Aorta (tissue), 5 donors: ENCODE measurements at regions not wholly inside any gene's neighbourhood (a gene's known extent, or its start where the extent isn't known, plus 50 kb on each side); places are given as distances from the start of the nearest gene placed in this dataset.
"Not testable (repeated sequence)": the region's sequence is repeated elsewhere in the genome, so short reads cannot be mapped to it uniquely, and the experiment has no call there.

Source experiments
- ATAC-seq: fragments of 200-7000 bp; cut with Tn5 transposase; one replicate; pipeline ENCODE4 v1.9.1; 2022; ENCODE audit warnings: moderate library complexity; ENCODE audit not compliant: low FRiP score
- DNase-seq, 2 donors: peaks; one replicate each; pipeline ENCODE4 v3.0.0-alpha.2; 2020
- H3K27ac ChIP-seq, 2 donors: one replicate each; pipeline ENCODE4 v1.5.1; 2013; ENCODE audit warnings: low read length in 2 of 2, mild to moderate bottlenecking in 2 of 2, moderate library complexity in 2 of 2, control low read depth in 1 of 2, inconsistent platforms in 1 of 2, low read depth in 1 of 2
- H3K27me3 ChIP-seq, 2 donors: one replicate each; pipeline ENCODE4 v1.6.1; 2013; ENCODE audit warnings: control low read depth in 1 of 2, low read length in 1 of 2, mild to moderate bottlenecking in 1 of 2, moderate library complexity in 1 of 2; ENCODE audit not compliant: insufficient read depth in 2 of 2, control insufficient read depth in 1 of 2
- H3K36me3 ChIP-seq, 2 donors: one replicate each; pipeline ENCODE4 v1.6.1; 2013; ENCODE audit warnings: control low read depth in 1 of 2, low read length in 1 of 2, mild to moderate bottlenecking in 1 of 2; ENCODE audit not compliant: insufficient read depth in 2 of 2, control insufficient read depth in 1 of 2
- H3K4me1 ChIP-seq, 2 donors: one replicate each; pipeline ENCODE4 v1.6.1; 2013; ENCODE audit warnings: low read length in 2 of 2, control low read depth in 1 of 2, mild to moderate bottlenecking in 1 of 2, moderate library complexity in 1 of 2; ENCODE audit not compliant: insufficient read depth in 2 of 2, control insufficient read depth in 1 of 2
- H3K4me3 ChIP-seq, 2 donors: one replicate each; pipeline ENCODE4 v1.5.1; 2013; ENCODE audit warnings: low read length in 2 of 2, control low read depth in 1 of 2, mild to moderate bottlenecking in 1 of 2
- H3K9me3 ChIP-seq: one replicate; pipeline ENCODE4 v1.6.1; 2013; ENCODE audit warnings: mild to moderate bottlenecking, low read length; ENCODE audit not compliant: control insufficient read depth
- WGBS, 2 donors: extraction: QIAGEN DNeasy Blood & Tissue Kit; methylation state at CpG; one replicate each; pipeline ENCODE4 v1.1.7; 2013; 5-methylcytosine and 5-hydroxymethylcytosine counted together
- intact Hi-C, 2 donors: fragments of 100-400 bp; cut with DNase I; formaldehyde crosslinking; loops; one replicate each; pipeline versions ENCODE4 v1.14.2 to v1.15.0; 2022
- donor health status: healthy with polysubstance abuse.
- donor health status: Bipolar disorder and iron deficiency.
- donor health status: DM: no; HTN: no; CAD: no.
- donor health status: DM: no; HTN: no; CAD: no.
- donor health status: DM: yes; HTN: yes; CAD: no.

DNA sequence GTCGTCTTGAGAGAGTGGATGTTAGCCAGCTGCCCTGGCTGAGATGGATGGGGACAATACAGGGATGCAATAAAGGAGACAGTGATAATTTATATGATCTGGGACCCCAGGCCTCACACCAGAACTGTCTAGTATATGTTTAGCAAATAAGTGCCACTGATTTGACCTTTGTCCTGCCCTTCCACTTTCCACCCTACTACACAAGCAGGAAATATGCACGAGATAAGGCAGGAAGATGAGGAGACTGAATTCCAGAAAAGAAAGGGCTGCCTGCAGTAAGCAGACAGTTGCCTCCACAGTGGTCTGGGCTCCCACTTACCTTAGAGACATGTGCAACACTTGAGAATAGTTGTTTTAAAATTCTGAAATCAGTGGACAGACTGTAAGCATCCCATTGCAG is 80.2 kb upstream of the ZNF91 start:
- DNase-seq (no peak), ATAC-seq (no peak)
- H3K27ac ChIP-seq, result no peak overlapping the region
- no peaks in the 10 kb centered on the region for H3K36me3 ChIP-seq
- no peaks in the 10 kb centered on the region for H3K4me1 ChIP-seq
- H3K4me3 ChIP-seq, result no peak overlapping the region
- WGBS, 2 donors, result 28 to 67% methylated on average over 2 of the region's 2 CpGs
- intact Hi-C loops, result no loop called here
- peaks cover 2% of the 10 kb centered on the region for H3K9me3 ChIP-seq
- H3K27me3 ChIP-seq, result peaks cover 0 to 2% of the 10 kb centered on the region in 2 donors

DNA sequence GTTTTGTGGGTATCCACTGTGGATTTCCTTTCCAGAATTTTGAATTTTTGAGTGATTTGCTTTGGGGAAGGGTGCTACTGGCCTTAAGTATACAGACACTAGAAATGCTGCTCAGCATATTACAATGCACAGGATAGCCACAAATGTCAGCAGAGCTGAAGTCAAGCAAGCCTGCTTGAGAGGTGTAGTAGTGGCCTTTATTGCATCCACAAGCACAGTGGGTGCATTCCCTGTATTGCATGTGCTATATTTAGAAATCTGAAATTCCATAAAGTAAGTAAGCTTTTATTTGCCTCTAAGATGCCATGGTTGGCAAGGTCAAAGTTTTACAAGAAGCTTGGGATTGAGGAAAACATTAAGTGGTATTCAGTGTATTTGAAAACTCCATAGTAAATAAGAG is 79.5 kb upstream of the ZNF91 start:
- Histone ChIP-seq H3K27ac (no peak overlapping the region), H3K36me3 (no peaks in the 10 kb centered on the region), H3K4me1 (no peaks in the 10 kb centered on the region), H3K4me3 (no peak overlapping the region), H3K27me3 (peaks cover 0 to 2% of the 10 kb centered on the region in 2 donors), H3K9me3 (peaks cover 2% of the 10 kb centered on the region)
- DNase-seq (no peak), ATAC-seq (no peak)
- intact Hi-C loops, result no loop called here

DNA sequence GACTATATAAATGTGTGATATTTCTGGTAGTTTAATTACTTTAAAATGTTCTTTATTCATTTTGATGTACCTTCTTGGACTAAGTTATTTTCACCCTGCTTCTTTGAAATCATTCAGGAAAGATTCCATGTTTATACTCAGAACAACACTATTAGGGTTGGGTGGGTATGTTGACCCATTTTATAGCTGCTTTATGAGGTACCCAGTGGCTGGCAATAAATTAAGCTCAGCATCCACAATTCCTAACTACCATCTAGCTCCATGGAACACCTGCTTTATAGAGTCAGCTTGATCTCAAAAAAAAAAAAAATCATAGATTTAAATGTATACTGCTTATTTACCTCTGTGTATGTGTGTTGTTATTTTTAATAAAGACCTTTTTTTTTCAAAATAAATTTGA is 78.9 kb upstream of the ZNF91 start:
- intact Hi-C loops, result no loop called here
- ATAC-seq (no peak), DNase-seq (no peak)
- H3K9me3 ChIP-seq, result peaks cover 2% of the 10 kb centered on the region
- H3K4me1 ChIP-seq, result no peaks in the 10 kb centered on the region
- H3K27ac ChIP-seq, result no peak overlapping the region
- no peak overlapping the region for H3K4me3 ChIP-seq
- H3K27me3 ChIP-seq, result peaks cover 0 to 2% of the 10 kb centered on the region in 2 donors
- no peaks in the 10 kb centered on the region for H3K36me3 ChIP-seq

DNA sequence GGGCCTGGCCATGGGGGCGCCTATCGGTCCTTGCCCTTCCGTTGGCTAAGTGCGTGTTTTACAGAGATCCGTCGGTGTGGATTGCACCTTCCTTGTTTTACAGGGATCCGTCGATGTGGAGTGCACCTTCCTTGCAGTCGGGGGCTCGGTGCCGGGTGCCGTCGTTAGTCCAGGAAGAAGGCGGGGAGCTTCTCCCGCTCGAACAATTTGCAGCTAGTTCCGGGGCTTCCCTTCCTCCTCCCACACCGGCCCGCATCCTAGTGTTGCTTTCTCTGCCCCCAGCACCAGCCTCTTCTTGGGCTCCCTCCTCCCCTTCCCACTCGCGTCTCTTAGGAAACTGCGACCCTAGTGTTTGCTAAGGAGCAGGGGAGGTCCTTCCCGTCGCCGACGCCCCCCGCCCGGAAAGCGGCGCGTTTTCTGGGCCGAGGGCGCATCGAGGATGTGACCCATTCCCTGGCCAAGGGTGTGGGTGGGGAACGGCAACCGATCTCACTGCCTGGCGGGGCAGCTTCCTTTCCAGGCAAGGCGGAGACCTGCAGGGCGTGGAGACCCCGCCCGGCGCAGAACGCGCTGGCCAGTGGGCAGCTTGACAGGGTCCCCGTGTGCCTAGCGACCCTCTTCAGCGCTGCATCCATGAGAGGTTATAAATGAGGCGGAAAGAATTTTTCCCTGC is 75.7 kb upstream of the ZNF91 start:
- no peak overlapping the region for H3K27ac ChIP-seq
- H3K36me3 ChIP-seq, result no peaks in the 10 kb centered on the region
- no peak for DNase-seq
- 8% methylated on average over 47 to 48 of the region's 48 CpGs for WGBS, 2 donors
- no peak for ATAC-seq
- H3K9me3 ChIP-seq, result peaks cover 2% of the 10 kb centered on the region
- intact Hi-C loops, result no loop called here
- H3K4me1 ChIP-seq, result no peaks in the 10 kb centered on the region
- H3K27me3 ChIP-seq, result peaks cover 0 to 2% of the 10 kb centered on the region in 2 donors
- no peak overlapping the region for H3K4me3 ChIP-seq

DNA sequence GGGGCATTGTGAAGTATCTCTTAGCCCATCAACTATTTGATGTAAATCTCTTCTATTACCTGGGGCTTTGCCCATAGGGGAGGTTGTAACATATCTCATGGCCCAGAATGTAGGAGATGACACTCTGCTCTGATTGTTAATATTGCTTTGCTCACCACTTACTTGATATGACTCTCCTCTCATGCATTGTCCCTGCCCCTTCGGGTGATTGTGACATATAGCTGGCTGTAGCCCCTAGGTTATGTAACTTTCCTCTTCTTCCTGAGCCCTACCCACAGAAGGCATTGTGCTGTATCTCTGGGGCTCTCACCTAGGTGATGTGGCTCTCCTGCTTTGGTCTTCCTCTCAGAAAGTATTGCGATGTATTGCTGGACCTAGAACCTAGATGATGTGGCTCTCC is 69.1 kb upstream of the ZNF91 start:
- H3K4me3 ChIP-seq, H3K27ac ChIP-seq, H3K27me3 ChIP-seq, H3K9me3 ChIP-seq, ATAC-seq, intact Hi-C loops, DNase-seq, H3K4me1 ChIP-seq, H3K36me3 ChIP-seq: not testable (repeated sequence)
- WGBS, 2 donors, result 91 to 93% methylated on average over 2 of the region's 2 CpGs

DNA sequence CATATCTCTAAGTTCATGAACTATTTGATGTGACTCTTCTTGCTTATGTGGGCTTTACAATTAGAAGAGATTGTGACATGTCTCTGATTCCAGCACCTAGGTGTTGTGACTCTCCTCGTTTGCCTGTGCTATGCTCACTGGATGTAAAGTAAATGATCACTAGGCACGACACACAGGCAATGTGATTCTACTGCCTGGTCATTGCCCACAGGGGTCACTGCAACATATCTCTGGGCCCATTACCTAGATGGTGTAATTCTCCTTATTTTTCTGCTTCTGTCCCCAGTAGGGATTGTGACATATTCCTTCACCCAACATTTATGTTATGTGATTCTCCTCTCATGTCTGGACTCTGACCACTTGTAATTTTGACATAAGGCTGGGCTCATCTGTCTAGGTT is 65.8 kb upstream of the ZNF91 start:
- DNase-seq, result no peak
- no peaks in the 10 kb centered on the region for H3K36me3 ChIP-seq
- H3K4me3 ChIP-seq, result no peak overlapping the region
- H3K4me1 ChIP-seq, result no peaks in the 10 kb centered on the region
- H3K27ac ChIP-seq, result no peak overlapping the region
- intact Hi-C loops, result no loop called here
- ATAC-seq, result no peak
- H3K27me3 ChIP-seq, result no peaks in the 10 kb centered on the region
- peaks cover 2% of the 10 kb centered on the region for H3K9me3 ChIP-seq
- WGBS, 2 donors, result 35 to 52% methylated on average over 2 of the region's 2 CpGs

DNA sequence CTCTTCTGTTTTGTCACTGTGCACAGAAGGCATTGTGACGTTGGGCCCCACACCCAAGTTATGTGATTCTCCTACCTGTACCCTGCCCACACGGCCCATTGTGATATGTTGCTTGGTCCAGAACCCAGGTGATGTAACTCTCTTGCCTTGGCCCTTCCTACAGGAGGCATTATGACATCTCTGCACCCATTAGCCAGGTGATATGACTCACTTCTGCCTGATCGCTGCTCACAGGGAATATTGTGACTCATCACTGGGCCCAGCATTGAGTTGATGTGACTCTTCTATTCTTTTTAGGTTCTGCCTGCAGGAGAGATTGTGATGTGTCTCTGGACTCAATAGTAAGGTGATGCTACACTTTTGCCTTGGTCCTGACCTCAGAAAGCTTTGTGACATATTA is 65.4 kb upstream of the ZNF91 start:
- no peak for ATAC-seq

More for the DNA sequence above, 65.4 kb upstream of the ZNF91 start:
- peaks cover 2% of the 10 kb centered on the region for H3K9me3 ChIP-seq
- WGBS, 2 donors, result 80 to 82% methylated on average over 3 of the region's 3 CpGs
- no peak overlapping the region for H3K27ac ChIP-seq
- intact Hi-C loops, result no loop called here
- H3K36me3 ChIP-seq, result no peaks in the 10 kb centered on the region
- DNase-seq, result no peak
- no peaks in the 10 kb centered on the region for H3K4me1 ChIP-seq
- H3K27me3 ChIP-seq, result no peaks in the 10 kb centered on the region
- H3K4me3 ChIP-seq, result no peak overlapping the region
